ENCODE measurements at regions not wholly inside any gene's neighbourhood (a gene's known extent, or its start where the extent isn't known, plus 50 kb on each side); places are given as distances from the start of the nearest gene placed in this dataset.

GRCh38 chr12:111161898-111162297, 207.0 kb downstream of the PHETA1 start:
- no peak for FAIRE-seq
- WGBS, 2 experiments (ENCODE audit: extremely low coverage in 1 of 2, insufficient coverage in 1 of 2, insufficient read length in 1 of 2, insufficient replicate concordance in 2 of 2, low coverage in 1 of 2, low lambda C conversion rate in 2 of 2, missing lambda C conversion rate in 1 of 2), result 96% methylated on average over 7 of the region's 7 CpGs; no CpG with 5 or more reads in 1 of the 2 experiments
- Histone ChIP-seq H2BK120ac (replicated peaks; ENCODE audit: low read depth, low read length) (no peak overlapping the region), H3K27ac (ENCODE audit: low read depth, low read length) (no peak overlapping the region), H3K4ac (replicated peaks; ENCODE audit: insufficient read length, low read depth, low read length) (no peak overlapping the region), H2BK15ac (ENCODE audit: low read length) (no peak overlapping the region), H4K91ac (replicated peaks; ENCODE audit: insufficient read length, low read length) (no peak overlapping the region), H2BK20ac (ENCODE audit: low read length) (no peak overlapping the region), H2AK5ac (ENCODE audit: low read depth, low read length) (peak overlapping the region; percentile 39; the same call in 1 of the 2 replicates), H3K79me2 (ENCODE audit: control insufficient read depth in 1 of 2, insufficient read depth in 2 of 2, low read length in 2 of 2) (no peaks in the 10 kb centered on the region), H3K23me2 (ENCODE audit: low read depth, low read length) (peaks cover 1% of the 10 kb centered on the region; the same call in 1 of the 2 replicates), H3K27me3 (replicated peaks in 1 of 4; ENCODE audit: control insufficient read depth in 3 of 4, extremely low read depth in 1 of 4, insufficient read depth in 3 of 4, low read length in 3 of 4) (no peaks in the 10 kb centered on the region), H4K5ac (ENCODE audit: insufficient read length, low read depth, low read length) (no peak overlapping the region), H3K14ac (ENCODE audit: insufficient read length) (no peak overlapping the region), H4K8ac (ENCODE audit: extremely low read depth, insufficient read depth, low read length) (no peak overlapping the region), H3K18ac (ENCODE audit: extremely low read depth, low read length) (no peak overlapping the region), H3K4me1 (replicated peaks in 1 of 4; ENCODE audit: control insufficient read depth in 3 of 4, insufficient read depth in 4 of 4, low read length in 3 of 4) (peaks cover 0 to 14% (median 10%) of the 10 kb centered on the region in 4 experiments; a peak in 6 of 7 replicates), H3K56ac (replicated peaks; ENCODE audit: insufficient read length, low read depth, low read length) (no peak overlapping the region), H2BK12ac (ENCODE audit: low read depth, low read length) (0 out of 2 replicates have a peak overlapping the region, but pooled peaks have one; percentile 9), H3K4me3 (ENCODE audit: extremely low read depth in 1 of 4, insufficient read depth in 2 of 4, low read depth in 3 of 4, low read length in 4 of 4) (no peak overlapping the region), H2BK5ac (ENCODE audit: low read depth, low read length) (no peak overlapping the region), H3K9ac (replicated peaks in 1 of 4; ENCODE audit: extremely low read depth in 1 of 4, low read depth in 3 of 4, low read length in 3 of 4) (no peak overlapping the region), H4K20me1 (replicated peaks in 1 of 2; ENCODE audit: control insufficient read depth in 1 of 2, insufficient read depth in 2 of 2, low read length in 2 of 2) (peaks cover 3 to 4% of the 10 kb centered on the region in 2 experiments), H2AFZ (ENCODE audit: low read length) (no peak overlapping the region), H3K79me1 (ENCODE audit: low read depth, low read length) (0 out of 2 replicates have a peak, but pooled peaks cover 3% of the 10 kb centered on the region), H3K23ac (ENCODE audit: insufficient read length) (no peak overlapping the region), H3K36me3 (ENCODE audit: control insufficient read depth in 2 of 4, insufficient read depth in 4 of 4, low read length in 3 of 4) (no peaks in the 10 kb centered on the region), H3K4me2 (ENCODE audit: insufficient read depth in 1 of 2, low read depth in 2 of 2, low read length in 2 of 2) (no peak overlapping the region), H3K9me3 (ENCODE audit: insufficient read depth in 2 of 2, low read depth in 1 of 2, low read length in 1 of 2) (no peaks in the 10 kb centered on the region)
- DNase-seq (ENCODE audit: low read depth in 1 of 2, low spot score in 2 of 2), result no peak
- 0 out of 2 replicates have a peak, but pooled peaks have one; percentile 26 for TF ChIP-seq KDM1A (IDR thresholded peaks at IDR 0.05; ENCODE audit: borderline replicate concordance, low read length)
- TF ChIP-seq ZNF274 (IDR thresholded peaks at IDR 0.05; ENCODE audit: borderline replicate concordance, extremely low read depth, low read length), result no peak
- TF ChIP-seq KDM4A (IDR thresholded peaks at IDR 0.05; ENCODE audit: low read depth, low read length, severe bottlenecking), result no peak
- no peak for TF ChIP-seq HDAC2 (IDR thresholded peaks at IDR 0.05; ENCODE audit: borderline replicate concordance in 1 of 2, low read depth in 2 of 2, low read length in 2 of 2)
- CTCF ChIA-PET (ENCODE audit: partially characterized antibody), result interaction anchor here (0.6 to 1.6 kb wide), 5 partner anchors 16 to 231 kb away, joined by 3 to 7 read pairs (median 3); no protein-coding TSS in a partner anchor
- POLR2A ChIA-PET (ENCODE audit: partially characterized antibody), result no interaction called here
